ENCODE measurements at regions not wholly inside any gene's neighbourhood (a gene's known extent, or its start where the extent isn't known, plus 50 kb on each side); places are given as distances from the start of the nearest gene placed in this dataset.

DNA sequence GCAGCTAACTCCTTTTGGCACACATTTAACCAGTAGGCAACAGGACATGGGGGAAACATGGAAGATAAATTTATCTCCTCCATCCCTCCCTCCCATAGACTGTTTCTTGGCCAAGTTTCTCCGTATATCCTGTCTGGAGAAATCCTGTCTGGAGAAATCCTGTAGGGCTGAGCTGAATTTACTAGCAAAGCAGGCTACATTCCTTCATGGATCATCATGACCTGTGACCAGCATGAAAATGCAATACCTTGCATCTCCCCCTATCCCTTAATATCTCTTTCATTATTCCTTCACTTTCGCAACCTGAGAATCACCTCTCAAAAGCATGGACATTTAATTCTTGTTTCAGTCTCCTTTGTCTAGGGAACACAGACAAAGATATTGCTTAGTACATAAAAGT is 379.1 kb downstream of the PSAT1 start:
- intact Hi-C loops (cut with micrococcal nuclease), result no loop called here
- no peaks in the 10 kb centered on the region for H3K27me3 Mint-ChIP-seq (ENCODE audit: low read depth in 2 of 2)
- H3K27ac Mint-ChIP-seq, result no peak overlapping the region
- no peaks in the 10 kb centered on the region for H3K4me1 Mint-ChIP-seq
- Histone ChIP-seq H3K27me3 (ENCODE audit: control insufficient read depth, insufficient read depth, low read length) (no peaks in the 10 kb centered on the region), H3K9me3 (ENCODE audit: control insufficient read depth, insufficient read depth, low read length) (no peaks in the 10 kb centered on the region), H3K4me3 (ENCODE audit: low read length) (no peak overlapping the region), H3K27ac (ENCODE audit: low read length) (no peak overlapping the region), H3K36me3 (ENCODE audit: control insufficient read depth, insufficient read depth, low read length) (no peaks in the 10 kb centered on the region), H3K4me1 (ENCODE audit: control insufficient read depth, insufficient read depth, low read length) (no peaks in the 10 kb centered on the region)
- no peaks in the 10 kb centered on the region for H3K36me3 Mint-ChIP-seq
- no peak for TF ChIP-seq CTCF (IDR thresholded peaks at IDR 0.05)
- no peak overlapping the region for H3K4me3 Mint-ChIP-seq
- DNase-seq (no peak), ATAC-seq (no peak)
- peaks cover 0 to 3% of the 10 kb centered on the region in 2 donors for H3K9me3 Mint-ChIP-seq
- WGBS (ENCODE audit: insufficient coverage), result 95% methylated on average over 2 of the region's 2 CpGs

GRCh38 chr9:78676623-78677022 is 379.7 kb downstream of the PSAT1 start:
- intact Hi-C loops (cut with micrococcal nuclease), result no loop called here

GRCh38 chr9:78677326-78677725 is 380.4 kb downstream of the PSAT1 start:
- no peaks in the 10 kb centered on the region for H3K4me1 Mint-ChIP-seq
- H3K4me3 ChIP-seq (ENCODE audit: low read length), result no peak overlapping the region
- H3K4me1 ChIP-seq (ENCODE audit: control insufficient read depth, insufficient read depth, low read length), result no peaks in the 10 kb centered on the region
- no peaks in the 10 kb centered on the region for H3K36me3 ChIP-seq (ENCODE audit: control insufficient read depth, insufficient read depth, low read length)
- WGBS (ENCODE audit: insufficient coverage), result 92% methylated on average over 1 of the region's 2 CpGs
- no peak overlapping the region for H3K4me3 Mint-ChIP-seq
- H3K9me3 ChIP-seq (ENCODE audit: control insufficient read depth, insufficient read depth, low read length), result no peaks in the 10 kb centered on the region
- H3K27ac Mint-ChIP-seq, result no peak overlapping the region
- H3K36me3 Mint-ChIP-seq, result no peaks in the 10 kb centered on the region
- no peaks in the 10 kb centered on the region for H3K27me3 Mint-ChIP-seq (ENCODE audit: low read depth in 2 of 2)
- ATAC-seq (no peak), DNase-seq (no peak)
- H3K27ac ChIP-seq (ENCODE audit: low read length), result no peak overlapping the region
- intact Hi-C loops (cut with micrococcal nuclease), result no loop called here
- H3K9me3 Mint-ChIP-seq, result peaks cover 0 to 3% of the 10 kb centered on the region in 2 donors
- H3K27me3 ChIP-seq (ENCODE audit: control insufficient read depth, insufficient read depth, low read length), result no peaks in the 10 kb centered on the region
- TF ChIP-seq CTCF (IDR thresholded peaks at IDR 0.05), result no peak

More at GRCh38 chr9:78676623-78677022, 379.7 kb downstream of the PSAT1 start:
- Histone ChIP-seq H3K36me3 (ENCODE audit: control insufficient read depth, insufficient read depth, low read length) (no peaks in the 10 kb centered on the region), H3K27ac (ENCODE audit: low read length) (no peak overlapping the region), H3K9me3 (ENCODE audit: control insufficient read depth, insufficient read depth, low read length) (no peaks in the 10 kb centered on the region), H3K4me1 (ENCODE audit: control insufficient read depth, insufficient read depth, low read length) (no peaks in the 10 kb centered on the region), H3K27me3 (ENCODE audit: control insufficient read depth, insufficient read depth, low read length) (no peaks in the 10 kb centered on the region), H3K4me3 (ENCODE audit: low read length) (no peak overlapping the region)
- Mint-ChIP-seq H3K27me3 (ENCODE audit: low read depth in 2 of 2) (no peaks in the 10 kb centered on the region), H3K9me3 (peaks cover 0 to 3% of the 10 kb centered on the region in 2 donors), H3K4me3 (no peak overlapping the region), H3K36me3 (no peaks in the 10 kb centered on the region), H3K4me1 (no peaks in the 10 kb centered on the region), H3K27ac (no peak overlapping the region)
- TF ChIP-seq CTCF (IDR thresholded peaks at IDR 0.05), result no peak
- no peak for DNase-seq
- no peak for ATAC-seq

GRCh38 chr9:78678877-78679276 is 382.0 kb downstream of the PSAT1 start:
- Histone ChIP-seq H3K36me3 (ENCODE audit: control insufficient read depth, insufficient read depth, low read length) (no peaks in the 10 kb centered on the region), H3K4me1 (ENCODE audit: control insufficient read depth, insufficient read depth, low read length) (no peaks in the 10 kb centered on the region), H3K4me3 (ENCODE audit: low read length) (no peak overlapping the region), H3K27ac (ENCODE audit: low read length) (no peak overlapping the region), H3K27me3 (ENCODE audit: control insufficient read depth, insufficient read depth, low read length) (no peaks in the 10 kb centered on the region), H3K9me3 (ENCODE audit: control insufficient read depth, insufficient read depth, low read length) (no peaks in the 10 kb centered on the region)
- intact Hi-C loops (cut with micrococcal nuclease), result no loop called here
- H3K4me3 Mint-ChIP-seq, result no peak overlapping the region
- 93% methylated on average over 4 of the region's 5 CpGs for WGBS (ENCODE audit: insufficient coverage)
- peaks cover 2 to 3% of the 10 kb centered on the region in 2 donors for H3K9me3 Mint-ChIP-seq
- H3K36me3 Mint-ChIP-seq, result no peaks in the 10 kb centered on the region
- no peak for DNase-seq
- no peak for TF ChIP-seq CTCF (IDR thresholded peaks at IDR 0.05)
- ATAC-seq, result no peak
- H3K27ac Mint-ChIP-seq, result no peak overlapping the region
- no peaks in the 10 kb centered on the region for H3K4me1 Mint-ChIP-seq
- peaks cover 0 to 2% of the 10 kb centered on the region in 2 donors for H3K27me3 Mint-ChIP-seq (ENCODE audit: low read depth in 2 of 2)
